NCI-H2227 treated with DMSO at 0.1 percent for 48 hours (cell line): ENCODE measurements at regions not wholly inside any gene's neighbourhood (a gene's known extent, or its start where the extent isn't known, plus 50 kb on each side); places are given as distances from the start of the nearest gene placed in this dataset.
A peak's percentile ranks its signal among the peaks of the same experiment; 100 is the strongest.

Experiments used
- DNase-seq: peaks from one replicate; lab custom pipeline; 2025; lab: John Stamatoyannopoulos, UW

- no peak for DNase-seq
Measured at GRCh38 chr10:118537623-118538022, 57.8 kb downstream of the PRLHR start.

GRCh38 chr10:118534136-118534535 is 61.3 kb downstream of the PRLHR start:
- DNase-seq = no peak

GRCh38 chr10:118531105-118531852 is 64.2 kb downstream of the PRLHR start:
- peak; percentile 17 for DNase-seq

GRCh38 chr10:118528426-118528825 is 67.0 kb downstream of the PRLHR start:
- no peak for DNase-seq

GRCh38 chr10:118523775-118524174 is 71.7 kb downstream of the PRLHR start:
- no peak for DNase-seq

GRCh38 chr10:118522791-118523498 is 72.5 kb downstream of the PRLHR start:
- no peak for DNase-seq

- no peak for DNase-seq
Measured at GRCh38 chr10:118521415-118522117, 73.9 kb downstream of the PRLHR start.

- no peak for DNase-seq
Measured at GRCh38 chr10:118520116-118520742, 75.2 kb downstream of the PRLHR start.

GRCh38 chr10:118518095-118518494 is 77.4 kb downstream of the PRLHR start:
- no peak for DNase-seq

- DNase-seq = no peak
Measured at GRCh38 chr10:118516716-118517115, 78.7 kb downstream of the PRLHR start.

GRCh38 chr10:118513174-118513573 is 82.3 kb downstream of the PRLHR start:
- no peak for DNase-seq

GRCh38 chr10:118511711-118512110 is 83.7 kb downstream of the PRLHR start:
- DNase-seq = no peak

GRCh38 chr10:118508863-118509262 is 86.6 kb downstream of the PRLHR start:
- no peak for DNase-seq

GRCh38 chr10:118508355-118508754 is 87.1 kb downstream of the PRLHR start:
- no peak for DNase-seq

- no peak for DNase-seq
Measured at GRCh38 chr10:118506671-118507590, 88.5 kb downstream of the PRLHR start.

- DNase-seq = no peak
Measured at GRCh38 chr10:118505363-118505762, 90.1 kb downstream of the PRLHR start.

- peak; percentile 10 for DNase-seq
Measured at GRCh38 chr10:118504467-118505205, 90.8 kb downstream of the PRLHR start.

- no peak for DNase-seq
Measured at GRCh38 chr10:118504044-118504443, 91.4 kb downstream of the PRLHR start.

GRCh38 chr10:118503192-118503591 is 92.3 kb downstream of the PRLHR start:
- no peak for DNase-seq

- no peak for DNase-seq
Measured at GRCh38 chr10:118501637-118502440, 93.6 kb downstream of the PRLHR start.
